Duodenal mucosa (tissue), 2 donors: ENCODE measurements at regions not wholly inside any gene's neighbourhood (a gene's known extent, or its start where the extent isn't known, plus 50 kb on each side); places are given as distances from the start of the nearest gene placed in this dataset.

Experiments
- H3K27ac ChIP-seq: one replicate; pipeline ENCODE4 v1.7.0; 2013; ENCODE audit warnings: low read depth, low read length
- H3K27me3 ChIP-seq, 2 donors: one replicate each; pipeline ENCODE4 v1.7.0; 2013; ENCODE audit warnings: low read length in 2 of 2, control low read depth in 1 of 2; ENCODE audit not compliant: insufficient read depth in 2 of 2, control insufficient read depth in 1 of 2
- H3K36me3 ChIP-seq, 2 donors: one replicate each; pipeline ENCODE4 v1.7.0; 2013; ENCODE audit warnings: low read length in 2 of 2, control low read depth in 1 of 2; ENCODE audit not compliant: insufficient read depth in 2 of 2, control insufficient read depth in 1 of 2
- H3K4me1 ChIP-seq, 2 donors: one replicate each; pipeline ENCODE4 v1.7.0; 2013; ENCODE audit warnings: low read length in 2 of 2, control low read depth in 1 of 2; ENCODE audit not compliant: insufficient read depth in 2 of 2, control insufficient read depth in 1 of 2
- H3K4me3 ChIP-seq, 2 donors: one replicate each; pipeline ENCODE4 v1.7.0; 2013; ENCODE audit warnings: low read length in 2 of 2, low read depth in 1 of 2
- H3K9ac ChIP-seq, 2 donors: one replicate each; pipeline ENCODE4 v1.7.0; 2013; ENCODE audit warnings: low read length in 2 of 2, low read depth in 1 of 2
- H3K9me3 ChIP-seq, 2 donors: one replicate each; pipeline ENCODE4 v1.7.0; 2013; ENCODE audit warnings: low read length in 2 of 2, control low read depth in 1 of 2; ENCODE audit not compliant: control insufficient read depth in 1 of 2

DNA sequence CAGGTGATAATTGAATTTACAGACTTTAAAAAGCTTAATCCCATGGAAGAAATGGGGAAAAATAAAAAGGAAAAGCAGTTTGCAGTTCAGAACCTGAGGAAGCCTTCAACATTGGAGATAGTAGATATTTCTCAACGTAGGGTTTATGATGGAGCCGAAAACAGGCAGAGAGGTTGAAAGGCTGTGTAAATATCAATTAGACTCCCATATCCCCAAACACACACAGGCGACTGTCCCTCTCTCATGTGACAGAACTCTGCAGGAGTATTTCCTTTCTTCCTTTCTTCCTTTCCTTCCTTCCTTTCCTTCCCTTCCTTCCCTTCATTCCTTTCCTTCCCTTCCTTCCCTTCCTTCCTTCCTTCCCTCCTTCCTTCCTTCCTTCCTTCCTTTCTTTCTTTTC lies 406.5 kb downstream of the LPIN1 start:
- Histone ChIP-seq H3K27ac (no peak overlapping the region), H3K4me3 (no peak overlapping the region), H3K9me3 (no peaks in the 10 kb centered on the region), H3K4me1 (no peaks in the 10 kb centered on the region), H3K27me3 (no peaks in the 10 kb centered on the region), H3K36me3 (no peaks in the 10 kb centered on the region), H3K9ac (no peak overlapping the region)

DNA sequence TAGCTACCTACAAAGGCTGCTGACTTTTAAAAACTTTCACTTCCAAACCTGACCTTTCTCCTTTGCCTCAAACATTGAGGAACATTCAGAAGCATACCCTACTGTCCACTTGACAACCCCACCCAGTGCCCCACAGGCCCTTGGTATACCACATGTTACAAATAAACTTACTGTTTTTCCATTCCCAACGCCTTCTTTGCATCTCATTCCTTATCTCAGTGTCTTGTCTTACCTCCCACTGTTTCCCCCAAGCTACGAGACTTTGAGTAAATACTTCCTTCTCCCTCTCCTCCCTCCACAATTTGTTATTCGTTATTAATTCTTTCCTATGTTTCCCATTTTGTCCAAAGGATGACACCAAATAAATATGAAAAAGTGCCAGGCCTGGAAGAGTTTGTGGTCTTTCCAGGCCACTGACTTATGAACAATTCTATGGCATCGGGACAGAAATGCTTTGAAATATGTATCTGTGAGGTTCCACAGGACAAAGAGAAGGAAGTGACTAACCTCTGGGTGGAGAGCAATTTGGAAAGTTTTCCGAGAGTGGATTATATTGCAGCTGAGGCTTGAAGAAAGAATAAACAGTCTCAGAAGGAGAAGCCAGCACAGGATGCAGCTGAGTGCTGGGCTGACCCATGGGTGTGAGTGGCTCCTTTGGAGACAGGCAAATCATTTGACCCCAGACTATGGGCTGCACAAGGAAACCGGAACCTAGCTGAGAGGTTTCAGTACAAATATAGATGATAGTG lies 409.0 kb downstream of the LPIN1 start:
- Histone ChIP-seq H3K27me3 (no peaks in the 10 kb centered on the region), H3K4me1 (no peaks in the 10 kb centered on the region), H3K9ac (no peak overlapping the region), H3K36me3 (no peaks in the 10 kb centered on the region), H3K27ac (no peak overlapping the region), H3K9me3 (no peaks in the 10 kb centered on the region), H3K4me3 (no peak overlapping the region)

DNA sequence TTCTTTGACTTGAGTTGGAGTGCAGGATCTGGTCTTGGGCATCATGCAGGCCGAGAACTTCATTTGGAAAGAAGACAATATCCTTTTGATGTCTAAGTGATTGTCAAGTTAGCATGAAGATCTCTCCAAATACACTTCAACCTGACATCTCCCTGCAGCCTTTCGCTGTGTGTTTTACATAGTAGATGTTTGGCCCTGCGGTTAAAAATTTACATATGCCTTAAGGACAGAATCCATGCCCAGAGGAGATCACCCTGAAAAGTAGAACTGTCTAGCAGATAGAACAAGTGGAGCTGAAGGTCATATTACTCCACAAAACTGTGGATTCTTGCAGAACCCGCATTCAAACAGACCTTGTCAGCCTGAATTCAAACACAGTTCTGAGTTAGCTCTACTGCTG lies 409.9 kb downstream of the LPIN1 start:
- no peaks in the 10 kb centered on the region for H3K36me3 ChIP-seq
- H3K4me3 ChIP-seq, result no peak overlapping the region
- H3K9me3 ChIP-seq, result no peaks in the 10 kb centered on the region
- H3K27me3 ChIP-seq, result no peaks in the 10 kb centered on the region
- no peak overlapping the region for H3K27ac ChIP-seq
- no peak overlapping the region for H3K9ac ChIP-seq
- H3K4me1 ChIP-seq, result no peaks in the 10 kb centered on the region

DNA sequence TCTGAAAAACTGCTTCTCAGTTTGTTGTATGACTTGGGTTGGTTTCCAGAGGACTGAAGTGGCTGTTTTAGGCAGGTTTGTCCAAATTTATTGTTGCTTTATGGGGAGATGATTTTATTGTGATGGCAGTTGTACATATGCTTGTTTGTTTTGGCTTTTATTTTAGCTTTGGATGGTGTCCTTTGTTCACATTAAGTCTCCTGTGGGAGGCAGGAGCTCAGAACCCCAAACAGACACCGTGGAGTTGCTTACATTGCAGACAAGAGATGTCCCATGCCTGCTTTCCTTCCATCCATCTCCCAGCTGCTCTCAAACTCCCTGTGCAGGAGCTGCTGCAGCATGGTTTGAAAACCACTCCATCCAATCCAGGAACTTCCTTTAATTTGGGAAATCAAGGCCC lies 414.7 kb downstream of the LPIN1 start:
- no peaks in the 10 kb centered on the region for H3K4me1 ChIP-seq
- H3K36me3 ChIP-seq, result no peaks in the 10 kb centered on the region
- H3K4me3 ChIP-seq, result no peak overlapping the region
- H3K27ac ChIP-seq, result no peak overlapping the region
- no peak overlapping the region for H3K9ac ChIP-seq
- no peaks in the 10 kb centered on the region for H3K27me3 ChIP-seq
- no peaks in the 10 kb centered on the region for H3K9me3 ChIP-seq

DNA sequence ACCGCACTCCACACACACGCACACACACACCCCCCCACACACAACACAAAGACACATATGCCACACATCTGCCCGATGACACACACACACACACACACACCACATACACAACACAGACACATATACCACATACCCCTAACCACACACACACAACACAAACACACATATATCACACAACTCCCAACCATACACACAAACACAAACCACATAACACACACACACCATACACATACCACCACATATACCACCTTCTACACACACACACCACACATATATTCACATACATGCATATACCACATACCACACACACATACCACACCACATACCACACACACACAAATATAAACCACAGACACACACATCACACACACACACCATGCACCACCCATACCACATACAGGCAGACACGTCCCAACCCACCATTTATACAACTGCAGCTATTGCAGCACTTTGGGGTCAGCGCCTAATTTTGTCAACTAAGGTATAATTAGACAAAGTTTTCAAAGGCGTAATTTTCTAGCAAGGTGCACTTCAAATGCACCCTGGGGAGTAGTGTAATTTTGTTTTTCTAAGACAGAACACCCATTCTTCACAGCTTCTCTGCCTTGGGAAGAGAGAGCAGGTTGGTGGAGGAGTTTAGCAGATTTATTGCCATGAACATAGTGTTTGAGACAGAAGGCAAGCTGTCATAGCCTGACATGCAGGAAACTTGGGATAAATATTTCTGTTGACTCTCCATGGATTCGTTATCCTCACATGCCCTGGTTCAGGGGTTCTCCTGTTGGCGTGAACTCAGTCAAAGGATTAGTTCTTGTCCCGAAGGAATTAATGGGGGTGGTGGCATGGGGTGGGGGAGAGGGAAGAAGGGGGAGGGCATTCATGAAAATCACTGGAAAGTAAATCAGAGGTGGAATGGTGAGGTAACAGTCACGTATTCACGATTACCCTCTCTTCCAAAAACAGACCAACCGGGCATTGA lies 416.1 kb downstream of the LPIN1 start:
- no peaks in the 10 kb centered on the region for H3K27me3 ChIP-seq
- no peaks in the 10 kb centered on the region for H3K9me3 ChIP-seq
- no peak overlapping the region for H3K27ac ChIP-seq
- H3K4me3 ChIP-seq, result no peak overlapping the region
- no peaks in the 10 kb centered on the region for H3K4me1 ChIP-seq
- no peaks in the 10 kb centered on the region for H3K36me3 ChIP-seq
- no peak overlapping the region for H3K9ac ChIP-seq

DNA sequence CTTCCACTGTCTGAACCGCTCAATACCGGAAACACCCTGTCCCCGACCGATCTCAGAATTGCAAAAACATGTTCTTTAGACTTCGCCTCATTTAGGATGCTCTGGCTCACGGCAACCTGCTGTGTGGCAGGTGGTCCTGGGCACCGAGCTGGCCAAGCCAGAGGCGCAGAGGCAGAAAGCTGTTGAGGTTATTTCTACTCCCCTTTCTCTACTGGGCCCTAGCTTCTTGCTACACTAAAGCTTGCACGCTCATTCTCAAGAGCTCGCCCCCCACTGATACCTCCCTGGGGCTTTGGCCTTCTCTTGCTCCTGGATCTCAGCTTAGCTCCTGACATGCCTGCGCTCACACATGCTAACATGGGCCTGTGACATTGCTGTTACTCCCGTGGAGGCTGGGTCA lies 417.4 kb downstream of the LPIN1 start:
- H3K36me3 ChIP-seq, result no peaks in the 10 kb centered on the region
- no peak overlapping the region for H3K27ac ChIP-seq
- H3K9me3 ChIP-seq, result no peaks in the 10 kb centered on the region
- H3K27me3 ChIP-seq, result no peaks in the 10 kb centered on the region
- H3K4me1 ChIP-seq, result peaks cover 0 to 4% of the 10 kb centered on the region in 2 donors
- H3K4me3 ChIP-seq, result no peak overlapping the region
- H3K9ac ChIP-seq, result no peak overlapping the region

DNA sequence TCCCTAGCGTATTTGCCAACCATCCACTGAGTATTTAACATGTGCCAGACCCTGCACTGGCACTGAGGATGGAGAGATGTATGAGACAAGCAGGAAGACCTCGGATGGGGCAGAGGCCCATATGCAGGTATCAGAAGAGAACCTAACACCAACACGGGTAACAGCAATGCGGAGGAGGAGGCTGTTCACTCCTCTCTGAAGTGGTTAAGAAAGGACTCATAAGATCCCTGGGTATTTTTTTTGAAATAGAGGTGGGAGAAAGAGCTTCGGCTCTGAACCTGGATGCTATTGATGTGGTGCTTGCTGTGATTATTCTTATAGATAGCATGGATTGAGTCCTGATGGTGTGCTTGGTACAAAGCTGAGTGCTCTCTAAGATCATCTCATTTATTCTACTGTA lies 418.3 kb downstream of the LPIN1 start:
- H3K27ac ChIP-seq, result no peak overlapping the region
- H3K27me3 ChIP-seq, result no peaks in the 10 kb centered on the region
- no peak overlapping the region for H3K4me3 ChIP-seq
- peaks cover 0 to 12% of the 10 kb centered on the region in 2 donors for H3K4me1 ChIP-seq
- H3K36me3 ChIP-seq, result no peaks in the 10 kb centered on the region
- H3K9ac ChIP-seq, result no peak overlapping the region
- H3K9me3 ChIP-seq, result no peaks in the 10 kb centered on the region

DNA sequence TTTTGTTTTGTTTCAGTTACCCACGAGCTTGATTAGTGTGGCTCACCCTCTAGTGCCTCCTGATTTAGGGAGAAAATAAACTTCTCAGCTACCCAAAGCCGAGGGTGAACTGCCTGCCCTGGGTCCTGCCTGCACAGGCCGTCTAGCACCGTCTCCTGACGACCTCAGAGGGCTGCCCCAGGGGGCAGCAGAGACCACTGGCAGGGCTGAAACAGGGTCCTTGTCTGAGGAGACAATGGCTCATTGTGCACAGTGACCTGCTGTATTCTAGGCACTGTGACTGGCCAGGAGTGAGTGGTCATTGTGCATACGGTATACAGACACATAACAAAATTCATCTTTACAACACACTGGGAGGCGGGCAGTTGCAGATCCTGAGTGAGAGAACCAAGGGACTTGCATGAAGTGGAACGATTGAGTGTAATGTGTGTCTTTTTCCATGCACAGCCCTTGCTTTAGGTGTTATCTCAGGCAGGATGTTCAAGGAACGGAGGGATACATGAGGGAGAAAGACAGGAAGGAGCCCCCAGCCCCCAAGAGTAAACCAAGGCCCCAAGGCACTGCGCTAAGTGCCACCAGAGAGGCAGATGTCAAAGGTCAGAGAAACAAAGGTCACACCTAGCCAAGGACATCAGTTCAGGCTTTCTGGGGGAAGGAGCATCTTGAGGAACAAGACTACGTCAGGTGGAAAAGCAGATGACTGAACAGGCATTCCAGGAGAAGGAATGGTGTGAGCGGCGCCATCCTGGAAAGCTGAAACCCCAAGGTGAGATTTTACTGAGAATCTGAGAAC lies 421.3 kb downstream of the LPIN1 start:
- Histone ChIP-seq H3K9ac (no peak overlapping the region), H3K27ac (no peak overlapping the region), H3K4me3 (no peak overlapping the region), H3K27me3 (no peaks in the 10 kb centered on the region), H3K36me3 (no peaks in the 10 kb centered on the region), H3K4me1 (peaks cover 0 to 12% of the 10 kb centered on the region in 2 donors), H3K9me3 (no peaks in the 10 kb centered on the region)

DNA sequence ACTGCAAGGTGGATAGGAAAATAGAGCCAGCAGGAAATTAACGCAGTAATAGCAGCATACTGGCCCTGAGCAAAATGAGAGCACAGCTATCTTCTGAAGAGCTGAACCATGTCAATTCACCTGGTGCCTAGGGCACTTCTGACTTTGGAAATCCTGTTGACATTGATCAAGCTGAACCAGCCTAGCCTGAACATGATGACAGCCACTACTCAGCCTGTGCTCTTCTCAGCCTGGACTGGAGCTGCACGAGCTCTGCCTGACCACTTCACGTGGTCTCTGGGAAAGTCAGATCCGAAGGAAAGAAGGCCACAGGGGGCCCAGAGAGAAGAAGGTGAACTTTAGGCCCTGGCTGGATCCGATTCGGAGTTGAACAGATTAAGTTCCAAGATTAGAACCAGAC lies 421.9 kb downstream of the LPIN1 start:
- Histone ChIP-seq H3K4me1 (peaks cover 0 to 12% of the 10 kb centered on the region in 2 donors), H3K27ac (no peak overlapping the region), H3K9ac (no peak overlapping the region), H3K4me3 (no peak overlapping the region), H3K36me3 (no peaks in the 10 kb centered on the region), H3K9me3 (no peaks in the 10 kb centered on the region), H3K27me3 (no peaks in the 10 kb centered on the region)
